ENCODE measurements at regions not wholly inside any gene's neighbourhood (a gene's known extent, or its start where the extent isn't known, plus 50 kb on each side); places are given as distances from the start of the nearest gene placed in this dataset.
"Not testable (repeated sequence)": the region's sequence is repeated elsewhere in the genome, so short reads cannot be mapped to it uniquely, and the experiment has no call there.

DNA sequence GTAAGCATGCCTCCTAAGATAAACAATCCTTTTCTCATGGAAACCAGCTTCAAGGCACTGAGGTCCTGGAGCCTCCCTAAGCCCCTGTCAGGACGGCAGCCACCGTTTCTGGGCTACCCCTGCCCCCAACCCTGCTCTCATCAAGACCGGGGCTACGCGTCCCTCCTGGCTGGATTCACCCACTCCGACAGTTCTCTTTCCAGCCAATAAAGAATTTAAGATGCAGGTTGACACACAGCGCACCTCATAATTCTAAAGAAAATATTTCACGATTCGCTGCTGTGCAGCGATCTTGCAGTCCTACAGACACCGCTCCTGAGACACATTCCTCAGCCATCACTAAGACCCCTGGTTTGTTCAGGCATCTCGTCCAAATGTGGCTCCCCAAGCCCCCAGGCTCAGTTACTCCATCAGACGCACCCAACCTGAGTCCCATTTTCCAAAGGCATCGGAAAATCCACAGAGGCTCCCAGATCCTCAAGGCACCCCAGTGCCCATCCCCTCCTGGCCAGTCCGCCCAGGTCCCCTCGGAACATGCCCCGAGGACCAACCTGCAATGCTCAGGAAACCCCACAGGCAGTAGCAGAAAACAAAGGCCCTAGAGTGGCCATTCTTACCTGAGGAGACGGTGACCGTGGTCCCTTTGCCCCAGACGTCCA lies 336.3 kb downstream of the TMEM121 start:
- no peak for DNase-seq

DNA sequence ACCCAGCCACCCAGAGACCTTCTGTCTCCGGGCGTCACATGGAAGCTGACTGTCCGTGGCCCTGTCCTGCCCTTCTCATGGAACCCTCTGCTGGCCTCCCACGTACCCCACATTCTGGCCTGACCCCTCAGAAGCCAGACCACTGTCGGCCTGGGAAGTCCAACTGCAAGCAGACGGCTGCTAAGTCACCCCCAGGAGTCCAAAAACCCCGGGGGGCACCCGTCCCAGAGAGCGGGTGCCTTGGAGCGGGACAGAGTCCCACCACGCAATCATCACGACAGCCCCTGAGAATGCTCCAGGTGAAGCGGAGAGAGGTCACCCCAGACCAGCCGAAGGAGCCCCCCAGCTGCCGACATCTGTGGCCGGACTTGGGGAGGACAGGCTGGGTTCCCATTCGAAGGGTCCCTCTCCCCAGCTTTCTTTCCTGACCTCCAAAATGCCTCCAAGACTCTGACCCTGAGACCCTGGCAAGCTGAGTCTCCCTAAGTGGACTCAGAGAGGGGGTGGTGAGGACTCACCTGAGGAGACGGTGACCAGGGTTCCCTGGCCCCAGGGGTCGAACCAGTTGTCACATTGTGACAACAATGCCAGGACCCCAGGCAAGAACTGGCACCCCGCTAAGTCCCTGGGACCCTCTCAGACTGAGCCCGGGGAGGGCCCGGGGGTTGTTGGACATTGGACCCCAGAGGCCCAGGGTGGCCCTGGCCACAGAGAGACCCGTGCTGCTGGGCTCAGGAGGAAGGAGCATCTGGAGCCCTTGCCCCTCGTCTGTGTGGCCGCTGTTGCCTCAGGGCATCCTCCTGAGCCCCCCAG lies 337.1 kb downstream of the TMEM121 start:
- no peak for DNase-seq

DNA sequence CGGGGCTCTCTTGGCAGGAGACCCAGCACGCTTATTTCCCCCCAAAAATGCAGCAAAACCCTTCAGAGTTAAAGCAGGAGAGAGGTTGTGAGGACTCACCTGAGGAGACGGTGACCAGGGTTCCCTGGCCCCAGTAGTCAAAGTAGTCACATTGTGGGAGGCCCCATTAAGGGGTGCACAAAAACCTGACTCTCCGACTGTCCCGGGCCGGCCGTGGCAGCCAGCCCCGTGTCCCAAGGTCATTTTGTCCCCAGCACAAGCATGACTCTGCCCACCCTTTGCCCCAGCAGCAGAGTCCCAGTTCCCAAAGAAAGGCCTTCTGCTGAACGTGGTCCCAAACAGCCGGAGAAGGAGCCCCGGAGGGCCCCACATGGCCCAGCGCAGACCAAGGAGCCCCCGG lies 337.7 kb downstream of the TMEM121 start:
- no peak for DNase-seq

DNA sequence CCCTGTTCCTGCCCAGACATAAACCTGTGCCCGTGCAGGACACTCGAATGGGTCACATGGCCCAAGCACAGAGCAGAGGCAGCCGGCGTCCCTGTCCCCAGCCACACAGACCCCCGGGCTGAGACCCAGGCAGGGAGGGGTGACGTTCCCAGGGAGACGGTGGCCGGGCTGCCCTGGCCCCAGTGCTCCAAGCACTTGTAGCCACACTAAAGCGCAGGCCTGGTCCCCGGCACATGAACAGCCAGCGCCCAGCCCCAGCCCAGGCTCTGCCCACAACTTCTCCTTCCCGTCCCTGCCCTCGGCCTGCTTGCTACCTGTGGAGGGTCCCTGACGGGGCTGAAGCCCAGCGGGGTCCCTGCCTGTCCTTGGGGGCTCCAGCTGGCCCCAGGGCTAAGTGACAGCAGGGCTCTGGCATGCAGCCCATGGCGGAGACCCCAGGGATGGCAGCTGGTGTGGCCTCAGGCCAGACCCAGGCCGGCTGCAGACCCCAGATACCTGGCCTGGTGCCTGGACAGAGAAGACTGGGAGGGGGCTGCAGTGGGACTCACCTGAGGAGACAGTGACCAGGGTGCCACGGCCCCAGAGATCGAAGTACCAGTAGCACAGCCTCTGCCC lies 338.4 kb downstream of the TMEM121 start:
- DNase-seq, result no peak

DNA sequence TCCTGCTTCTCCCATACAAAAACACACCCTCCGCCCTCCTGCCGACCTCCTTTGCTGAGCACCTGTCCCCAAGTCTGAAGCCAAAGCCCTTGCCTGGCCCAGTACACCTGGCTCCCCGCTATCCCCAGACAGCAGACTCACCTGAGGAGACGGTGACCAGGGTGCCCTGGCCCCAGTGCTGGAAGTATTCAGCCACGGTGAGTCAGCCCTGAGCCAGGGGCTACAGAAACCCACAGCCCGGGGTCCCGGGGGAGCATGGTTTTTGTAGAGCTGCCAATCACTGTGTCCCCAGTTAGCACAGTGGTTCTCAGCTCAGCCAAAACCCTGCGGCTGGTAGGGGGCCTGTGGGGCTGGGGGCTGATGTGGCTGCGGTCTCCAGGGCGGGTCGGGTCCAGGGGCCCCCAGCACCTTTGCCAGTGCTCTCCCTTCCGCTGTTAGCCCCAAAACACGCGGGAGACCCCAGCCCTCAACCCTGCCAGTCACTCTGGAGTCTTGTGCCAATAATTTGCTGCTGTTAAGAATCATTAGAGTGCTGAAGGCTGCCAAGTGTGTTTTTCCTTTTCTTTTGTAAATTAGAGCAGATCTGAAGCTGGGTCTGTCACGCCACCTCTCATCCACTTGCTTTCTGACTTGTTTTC lies 339.0 kb downstream of the TMEM121 start:
- peak in 2 of 3 experiments; percentile 28 to 52 for DNase-seq

DNA sequence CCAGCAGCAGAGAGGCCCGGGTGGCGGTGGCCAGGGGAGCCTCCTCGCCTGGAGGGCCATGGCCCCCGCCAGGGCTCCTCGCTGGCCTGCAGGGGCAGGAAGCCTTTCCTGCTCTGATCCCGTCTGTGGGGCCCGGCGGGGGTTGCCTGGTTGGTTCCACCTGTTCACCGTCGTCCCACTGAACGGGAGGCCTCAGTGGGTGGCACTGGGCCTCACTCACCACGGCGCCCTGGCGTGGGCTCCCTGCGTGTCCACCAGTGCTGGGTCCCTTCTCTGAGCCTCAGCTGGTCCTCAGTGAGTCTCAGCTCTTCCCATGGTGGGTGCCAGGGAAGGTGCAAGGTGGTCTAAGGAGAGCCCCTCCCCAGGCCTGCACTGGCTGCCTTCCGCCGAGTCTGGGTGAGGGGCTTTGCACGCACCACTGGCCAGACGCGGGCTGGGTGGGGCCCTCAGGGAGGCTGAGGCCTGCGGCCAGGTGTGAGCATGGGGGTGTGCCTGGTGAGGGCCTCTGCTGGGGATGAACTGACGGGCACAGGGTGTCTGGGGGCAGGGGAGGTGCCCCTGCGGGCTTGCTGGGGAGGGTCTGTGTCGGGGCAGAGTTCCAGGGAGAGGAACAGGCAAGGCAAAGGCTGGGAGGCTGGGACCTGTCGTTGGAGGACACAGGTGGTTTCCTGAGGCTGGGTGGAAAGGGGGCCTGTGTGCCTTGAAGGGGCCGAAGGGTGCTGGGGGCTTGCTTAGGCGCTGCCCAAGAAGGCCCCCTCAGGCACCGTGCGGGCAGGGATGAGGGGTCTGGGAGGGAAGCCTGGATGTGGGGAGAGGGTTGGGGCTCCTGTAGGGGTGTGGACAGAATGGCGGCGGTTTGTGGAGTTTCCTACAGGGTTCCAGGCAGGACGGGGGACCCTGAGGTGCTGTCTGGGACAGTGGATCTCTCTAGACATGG lies 339.8 kb downstream of the TMEM121 start:
- no peak for DNase-seq

DNA sequence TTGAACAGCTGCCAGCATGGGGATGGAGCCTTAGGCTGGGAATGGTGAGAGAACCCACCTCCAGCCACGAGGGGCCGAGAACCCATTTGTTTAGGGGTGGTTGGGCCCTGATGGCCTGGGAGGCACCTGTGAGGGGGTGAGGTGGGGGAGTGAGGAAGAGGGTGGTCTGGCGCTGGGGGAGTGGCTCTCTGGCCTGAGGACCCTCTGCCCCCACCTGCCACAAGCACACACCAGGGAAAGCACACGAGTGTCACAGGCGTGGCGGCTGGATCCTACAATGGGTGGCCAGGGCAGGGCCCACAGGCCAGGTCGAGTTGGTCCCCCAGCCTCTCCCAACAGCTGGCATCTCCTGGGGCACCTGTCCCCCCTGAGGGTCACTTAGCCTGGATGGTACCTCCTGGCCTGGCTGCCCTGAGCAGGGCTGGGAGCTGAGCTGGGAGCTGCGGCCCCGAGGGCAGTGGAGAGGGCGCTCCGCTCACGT lies 340.5 kb downstream of the TMEM121 start:
- DNase-seq, result no peak

DNA sequence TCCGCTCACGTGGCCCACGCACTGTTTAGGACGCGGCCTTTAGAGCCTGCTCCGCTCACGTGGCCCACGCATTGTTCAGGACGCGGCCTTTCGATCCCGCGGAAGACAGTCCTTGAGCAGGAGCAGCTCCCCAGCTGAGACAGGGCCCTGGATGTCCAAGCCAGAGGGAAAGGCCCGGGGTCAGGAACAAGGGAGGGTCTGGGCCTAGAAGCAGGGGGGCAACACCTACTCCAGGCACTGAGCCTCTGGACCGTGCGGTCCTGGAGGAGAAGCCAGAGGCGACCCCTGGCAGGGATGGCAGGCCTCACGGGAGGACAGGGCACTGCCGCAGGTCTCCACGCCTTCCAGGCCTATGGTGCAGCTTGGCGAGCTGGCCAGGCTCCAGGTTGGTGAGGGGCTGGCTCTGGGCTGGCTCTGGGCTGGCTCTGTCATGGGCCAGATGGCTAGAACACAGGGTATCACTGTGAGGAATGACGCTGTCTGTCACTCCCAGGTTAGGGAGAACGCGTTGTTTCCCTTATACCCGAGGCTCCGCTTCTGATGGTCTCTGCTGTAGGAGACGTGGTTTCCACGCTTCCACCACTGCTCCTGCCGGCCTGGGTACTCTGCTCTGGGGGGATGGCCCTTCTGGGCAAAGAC lies 341.7 kb downstream of the TMEM121 start:
- DNase-seq, result no peak

DNA sequence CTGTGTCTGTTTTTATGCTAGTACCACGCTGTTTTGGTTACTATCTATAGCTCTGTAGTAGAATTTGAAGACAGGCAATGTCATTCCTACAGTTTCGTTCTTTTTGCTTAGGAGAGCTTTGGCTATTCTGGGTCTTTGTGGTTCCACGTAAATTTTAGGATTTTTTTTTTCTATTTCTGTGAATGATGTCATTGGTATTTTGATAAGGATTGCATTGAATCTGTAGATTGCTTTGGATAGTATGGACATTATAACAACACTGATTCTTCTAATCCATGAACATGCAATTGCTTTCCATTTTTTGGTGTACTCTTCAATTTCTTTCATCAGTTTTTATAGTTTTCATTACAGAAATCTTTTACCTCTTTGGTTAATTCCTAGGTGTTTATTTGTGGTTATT lies 345.2 kb downstream of the TMEM121 start:
- no peak for DNase-seq

DNA sequence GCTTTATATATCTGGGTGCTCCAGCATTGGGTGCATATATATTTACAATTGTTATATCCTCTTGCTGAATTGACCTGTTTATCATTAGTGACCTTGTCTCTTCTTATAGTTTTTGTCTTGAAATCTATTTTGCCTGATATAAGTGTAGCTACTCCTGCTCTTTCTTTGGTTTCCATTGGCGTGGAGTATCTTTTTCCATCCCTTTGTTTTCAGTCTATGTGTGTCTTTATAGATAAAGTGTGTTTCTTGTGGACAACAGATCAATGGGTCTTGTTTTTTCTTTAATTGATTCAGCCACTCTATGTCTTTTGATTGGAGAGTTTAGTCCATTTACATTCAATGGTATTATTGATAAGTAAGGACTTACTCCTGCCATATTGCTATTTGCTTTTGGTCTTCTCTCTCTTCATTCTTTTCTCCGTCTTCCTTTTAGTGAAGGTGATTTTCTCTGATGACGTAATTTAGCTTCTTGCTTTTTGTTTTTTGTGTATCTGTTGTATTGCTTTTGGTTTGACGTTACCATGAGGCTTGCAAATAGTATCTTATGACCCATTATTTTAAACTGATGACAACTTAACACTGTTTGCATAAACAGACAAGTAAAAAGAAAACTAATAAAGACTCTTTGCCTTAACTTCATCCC lies 347.6 kb downstream of the TMEM121 start:
- no peak for DNase-seq

DNA sequence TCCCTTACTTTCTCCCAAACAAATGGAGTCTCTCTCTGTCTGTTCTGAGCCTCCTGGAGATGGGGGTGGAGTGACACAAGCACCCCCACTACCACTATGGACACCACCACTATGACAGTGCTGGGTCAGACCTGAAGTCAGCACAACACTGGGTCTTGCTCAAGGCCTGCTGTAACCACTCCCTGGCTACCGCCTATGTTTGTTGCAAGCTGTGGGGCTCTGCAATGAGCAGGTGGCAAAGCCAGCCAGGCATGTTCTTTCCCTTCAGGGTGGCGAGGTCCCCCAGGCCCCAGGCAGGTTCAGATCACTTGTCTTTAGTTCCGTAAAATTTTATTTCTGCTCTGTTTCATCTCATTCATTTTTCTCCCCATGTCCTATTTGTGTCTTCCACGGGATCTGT lies 349.8 kb downstream of the TMEM121 start:
- peak in 1 of 3 experiments; percentile 8 for DNase-seq

DNA sequence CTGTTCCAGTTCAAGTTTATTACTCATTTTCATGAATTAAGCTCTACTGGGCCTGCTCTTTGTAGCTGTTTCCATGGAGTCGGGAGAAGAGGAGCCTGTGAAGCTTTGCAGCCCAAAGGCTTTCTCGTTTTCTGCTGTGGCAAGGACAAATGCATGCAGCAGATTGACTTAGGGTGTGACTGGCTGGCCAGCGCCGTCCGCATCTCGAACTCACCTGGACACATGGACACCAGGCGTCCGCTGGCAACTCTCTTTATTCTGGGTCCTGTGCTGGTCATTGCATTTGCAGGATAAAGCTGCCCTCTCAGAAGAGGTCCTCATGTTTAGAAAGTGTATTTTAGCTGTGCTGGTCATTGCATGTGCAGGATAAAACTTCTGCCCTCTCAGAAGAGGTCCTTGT lies 350.4 kb downstream of the TMEM121 start:
- no peak for DNase-seq

DNA sequence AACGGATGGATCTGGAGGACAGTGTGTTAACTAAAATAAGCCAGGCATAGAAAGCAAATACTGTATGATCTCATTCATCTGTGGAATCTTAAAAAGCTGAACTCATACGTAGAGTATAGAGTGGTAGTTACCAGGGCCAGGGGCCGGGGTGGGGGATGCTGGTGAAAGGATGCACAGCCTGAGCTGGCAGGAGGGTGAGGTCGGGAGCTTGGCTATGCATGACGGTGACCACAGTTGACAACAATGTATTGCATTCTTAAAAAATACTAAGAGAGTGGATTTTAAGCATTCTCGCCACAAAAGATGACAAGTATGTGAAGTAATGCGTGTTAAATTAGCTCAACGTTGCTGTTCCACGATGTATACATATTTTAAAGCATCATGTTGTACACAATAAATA lies 351.3 kb downstream of the TMEM121 start:
- no peak for DNase-seq

DNA sequence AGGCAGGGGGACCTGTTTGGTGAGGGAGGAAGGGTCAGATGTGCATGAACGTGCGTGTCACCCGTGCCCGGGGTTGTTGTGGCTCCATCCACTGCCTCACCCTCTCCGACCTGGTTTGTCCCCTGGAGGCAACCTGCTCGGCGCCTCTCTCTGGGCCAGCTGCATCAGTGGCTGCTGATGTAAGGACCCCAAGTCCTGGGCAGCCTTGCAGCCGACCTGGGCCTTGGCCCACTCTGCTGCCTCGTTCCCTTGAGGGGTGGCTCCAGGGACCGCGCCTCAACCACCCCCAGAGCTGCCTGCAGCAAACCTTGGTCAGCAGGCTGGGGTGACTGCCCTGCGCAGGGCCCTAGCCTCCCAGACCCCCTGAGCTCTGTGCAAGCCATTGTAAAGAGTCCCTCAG lies 351.7 kb downstream of the TMEM121 start:
- DNase-seq, result no peak

DNA sequence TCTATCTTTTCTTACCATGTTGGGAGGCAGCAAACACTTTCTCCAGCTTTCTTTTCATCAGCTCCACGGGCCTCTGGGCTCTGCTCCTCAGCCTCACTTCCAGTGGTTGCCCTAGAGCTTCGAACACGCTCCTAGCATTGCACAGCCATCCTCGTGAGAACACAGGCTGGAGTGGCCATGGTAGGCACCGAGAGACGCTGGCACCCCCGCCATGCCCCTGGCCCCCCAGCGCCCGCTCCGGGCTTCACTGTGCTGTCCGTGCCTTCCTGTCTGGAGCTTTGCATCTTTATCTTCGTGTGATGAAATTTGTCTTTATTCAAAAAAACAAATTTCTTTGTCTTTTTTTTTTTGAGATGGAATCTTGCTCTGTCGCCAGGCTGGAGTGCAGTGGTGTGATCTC lies 352.2 kb downstream of the TMEM121 start:
- no peak for DNase-seq

DNA sequence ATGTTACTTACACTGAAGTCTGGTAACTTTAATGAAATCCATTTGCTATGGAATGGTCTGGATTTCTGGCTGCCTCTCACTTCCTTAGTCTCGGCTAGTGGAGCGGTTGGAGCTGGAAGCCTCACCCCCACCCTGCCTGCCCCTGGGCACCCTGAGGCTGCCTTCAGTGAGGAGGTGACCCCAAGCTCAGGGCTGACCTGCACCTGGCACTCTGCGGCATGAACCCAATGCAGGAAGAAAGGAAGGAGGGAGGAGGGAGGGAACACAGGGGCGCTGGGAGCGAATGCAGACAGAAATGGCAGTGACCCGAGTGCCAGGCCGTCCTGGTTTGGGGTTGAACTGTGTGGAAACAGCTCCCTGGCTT lies 353.1 kb downstream of the TMEM121 start:
- no peak for DNase-seq

DNA sequence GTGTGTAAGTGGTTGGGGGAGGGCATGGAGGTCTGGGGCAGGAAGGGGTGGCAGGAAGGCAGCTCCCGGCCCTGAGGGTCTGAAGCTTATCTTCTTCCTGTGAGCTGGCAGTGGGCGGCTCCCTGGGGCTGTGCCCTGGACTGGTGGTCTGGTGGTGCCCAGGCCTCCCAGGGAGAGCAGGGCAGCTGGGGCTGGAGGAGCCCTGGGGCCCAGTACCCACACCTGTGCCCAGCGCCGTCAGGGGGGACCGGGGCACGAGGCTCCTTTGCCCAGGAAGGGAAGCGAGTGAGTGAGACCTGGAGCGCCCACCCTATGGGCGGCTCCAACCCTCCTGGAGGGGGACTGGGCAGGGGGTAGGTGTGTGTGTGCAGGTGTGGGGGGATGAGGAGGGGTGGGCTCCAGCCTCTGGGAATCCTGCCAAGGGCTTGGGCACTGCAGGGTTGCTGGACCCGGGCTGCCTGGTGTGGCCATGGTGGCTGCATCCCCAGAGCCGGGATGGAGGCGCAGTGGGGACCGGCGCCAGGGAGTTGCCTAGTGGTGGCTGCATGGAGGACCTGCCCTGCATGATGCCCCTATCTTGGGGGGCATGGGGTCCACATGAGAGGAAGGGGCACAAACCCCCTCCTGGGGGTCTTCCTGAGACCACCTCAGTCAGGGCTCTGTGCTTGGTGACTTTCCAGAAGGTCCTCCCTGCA lies 353.6 kb downstream of the TMEM121 start:
- DNase-seq, result no peak

DNA sequence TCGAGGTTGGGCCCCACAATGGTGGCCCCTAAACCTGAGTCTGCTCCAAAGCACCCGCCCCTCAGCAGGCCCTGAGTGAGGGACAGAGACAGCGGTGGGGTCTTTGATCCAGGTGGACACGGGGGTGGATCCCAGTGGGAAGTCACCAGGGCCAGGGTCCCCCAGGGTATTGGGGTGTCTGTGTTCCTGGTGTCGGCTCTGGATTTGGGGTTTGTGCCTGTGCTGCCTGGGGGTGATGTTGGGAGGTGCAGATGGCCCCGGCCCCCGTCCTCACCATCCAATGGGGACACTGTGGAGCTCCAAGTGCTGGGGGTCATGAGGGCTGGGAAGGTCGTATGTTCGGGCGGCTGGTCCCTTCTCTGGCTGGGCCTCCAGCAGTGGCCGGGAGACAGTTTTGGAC lies 354.2 kb downstream of the TMEM121 start:
- DNase-seq, result no peak

DNA sequence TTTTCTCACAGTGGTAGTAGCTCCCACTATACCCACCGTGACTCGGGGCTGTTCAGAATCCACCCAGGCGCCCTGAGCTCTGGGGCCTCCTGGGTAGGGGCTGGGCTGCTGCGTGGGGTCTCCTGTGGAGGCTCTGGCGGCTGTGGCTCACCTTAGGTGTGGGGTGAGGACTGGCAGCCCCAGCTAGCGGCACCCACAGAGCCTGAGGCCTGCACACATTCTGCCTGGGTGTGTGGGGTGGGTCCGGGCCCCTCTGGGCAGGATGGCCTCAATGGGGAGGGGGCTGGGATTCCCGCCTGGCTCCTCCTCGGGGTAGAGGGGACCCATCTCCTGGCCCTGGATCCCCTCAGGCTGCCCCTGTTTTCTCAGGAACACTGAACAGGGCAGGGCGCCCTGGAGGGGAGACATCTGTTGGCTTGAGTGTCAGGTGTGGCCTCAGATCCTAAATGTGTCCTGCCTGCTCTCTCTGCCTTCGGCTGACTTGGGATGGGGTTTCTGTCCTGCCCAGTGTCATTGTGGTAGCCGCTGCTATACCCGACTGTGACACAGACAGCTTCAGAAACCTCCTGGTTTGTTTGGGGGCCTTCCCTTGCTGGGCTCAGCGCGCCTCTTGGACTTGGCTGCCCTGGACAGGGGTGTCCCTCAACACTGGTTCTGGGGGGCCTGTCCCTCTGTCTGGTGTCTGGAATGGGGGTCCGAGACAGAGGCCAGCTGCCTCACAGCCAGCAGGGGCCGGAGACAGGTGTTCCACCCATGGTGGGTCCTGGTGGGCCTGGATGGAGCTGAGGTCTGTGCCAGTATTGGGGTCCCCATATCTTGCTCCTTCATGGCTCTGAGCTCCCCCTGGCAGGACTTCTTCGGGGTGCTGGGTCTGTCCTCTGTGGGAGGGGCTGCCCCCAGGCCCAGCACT lies 354.9 kb downstream of the TMEM121 start:
- DNase-seq, result no peak

DNA sequence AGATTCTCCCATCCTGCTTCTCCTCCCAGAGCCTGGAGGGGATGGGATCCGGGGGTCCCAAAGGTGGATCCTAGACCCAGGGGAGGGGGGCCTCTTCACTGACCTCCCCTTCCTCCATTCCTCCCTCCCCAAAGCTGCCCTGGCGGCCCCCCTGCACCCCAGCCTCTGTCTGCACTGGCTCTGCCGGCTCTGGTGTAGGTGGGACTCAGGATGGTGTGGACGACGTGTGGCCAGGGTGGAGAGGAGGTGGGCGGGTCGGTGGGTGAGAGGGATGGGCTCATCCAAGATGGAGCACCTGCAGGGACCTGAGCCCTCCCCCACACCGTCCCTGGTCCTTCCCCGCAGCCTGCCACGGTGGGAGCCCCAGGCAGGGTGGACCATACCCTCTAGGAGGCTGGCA lies 355.6 kb downstream of the TMEM121 start:
- not testable (repeated sequence) for DNase-seq
